Vagina (tissue), 2 donors: ENCODE measurements at regions not wholly inside any gene's neighbourhood (a gene's known extent, or its start where the extent isn't known, plus 50 kb on each side); places are given as distances from the start of the nearest gene placed in this dataset.

Experiments
- CTCF ChIP-seq, 3 experiments: fragments of 450-650 bp in 2 of 3; fragments of 200-600 bp in 1 of 3; sonication (generic) in 1 of 3; IDR thresholded peaks; one replicate each; pipeline ENCODE4 v1.5.1; 2017 to 2019; ENCODE audit warnings: antibody characterized with exemption in 3 of 3, mild to moderate bottlenecking in 2 of 3, moderate library complexity in 2 of 3
- POLR2AphosphoS5 ChIP-seq, 2 donors: sonication (generic); formaldehyde crosslinking; IDR thresholded peaks; one replicate each; pipeline ENCODE4 v1.9.0; 2017; ENCODE audit warnings: antibody characterized with exemption in 2 of 2, mild to moderate bottlenecking in 2 of 2, low read depth in 1 of 2; ENCODE audit not compliant: insufficient read depth in 1 of 2

GRCh38 chrX:38991656-38992440 is 190.6 kb downstream of the MID1IP1 start:
- TF ChIP-seq CTCF (IDR thresholded peaks at IDR 0.05), result no peak
- no peak for TF ChIP-seq POLR2AphosphoS5 (IDR thresholded peaks at IDR 0.05; ENCODE audit: insufficient read depth in 1 of 2, low read depth in 1 of 2)
